GM12878 (cell line): ENCODE measurements at regions not wholly inside any gene's neighbourhood (a gene's known extent, or its start where the extent isn't known, plus 50 kb on each side); places are given as distances from the start of the nearest gene placed in this dataset.

Experiments
- CEBPB ChIP-seq, 2 experiments: fragments of 150-350 bp in 1 of 2; IDR thresholded peaks; 2 replicates each; pipeline ENCODE4 v1.6.1; 2012 to 2014; ENCODE audit warnings: low read depth in 2 of 2, low read length in 2 of 2, borderline replicate concordance in 1 of 2, inconsistent platforms in 1 of 2
- EP300 ChIP-seq, 2 experiments: fragments of 150-350 bp in 1 of 2; IDR thresholded peaks; 2 replicates each; pipeline ENCODE4 v1.6.1; 2011 to 2012; ENCODE audit warnings: low read depth in 2 of 2, low read length in 2 of 2, borderline replicate concordance in 1 of 2, improper control_type of control experiment in 1 of 2, inconsistent platforms in 1 of 2; ENCODE audit not compliant: control insufficient read depth in 1 of 2
- KDM1A ChIP-seq: fragments of 200-600 bp; sonication (generic); IDR thresholded peaks from 2 replicates; pipeline ENCODE4 v1.6.1; 2016; ENCODE audit warnings: borderline replicate concordance
- LARP7 ChIP-seq: fragments of 450-650 bp; IDR thresholded peaks from 2 replicates; pipeline ENCODE4 v1.6.1; 2017; ENCODE audit warnings: mild to moderate bottlenecking
- MXI1 ChIP-seq: fragments of 150-350 bp; IDR thresholded peaks from 2 replicates; pipeline ENCODE4 v1.6.1; 2011; ENCODE audit warnings: low read depth, mild to moderate bottlenecking, inconsistent platforms, low read length, improper control_type of control experiment
- POLR2A ChIP-seq: IDR thresholded peaks from 2 replicates; pipeline ENCODE4 v1.6.1; 2011; ENCODE audit warnings: low read depth, mild to moderate bottlenecking, low read length
- POLR2AphosphoS5 ChIP-seq: IDR thresholded peaks from 2 replicates; pipeline ENCODE4 v1.6.1; 2011; ENCODE audit warnings: mild to moderate bottlenecking, low read length, inconsistent platforms
- RCOR1 ChIP-seq: conservative IDR thresholded peaks from 2 replicates; pipeline ENCODE4 v1.6.1; 2012; ENCODE audit warnings: low read depth, low read length, improper control_type of control experiment
- TF ChIP-seq, protein P1 (sequence below), 3 experiments: IDR thresholded peaks in 2 of 3; conservative IDR thresholded peaks in 1 of 3; 2 replicates each; pipeline ENCODE4 v1.5.1; 2011; ENCODE audit warnings: low read depth in 3 of 3, low read length in 3 of 3, mild to moderate bottlenecking in 3 of 3, control low read depth in 2 of 3, moderate library complexity in 2 of 3, inconsistent platforms in 1 of 3, mixed read lengths in 1 of 3; ENCODE audit not compliant: control insufficient read depth in 2 of 3, insufficient read depth in 1 of 3; ENCODE audit errors: extremely low read depth in 1 of 3

DNA sequence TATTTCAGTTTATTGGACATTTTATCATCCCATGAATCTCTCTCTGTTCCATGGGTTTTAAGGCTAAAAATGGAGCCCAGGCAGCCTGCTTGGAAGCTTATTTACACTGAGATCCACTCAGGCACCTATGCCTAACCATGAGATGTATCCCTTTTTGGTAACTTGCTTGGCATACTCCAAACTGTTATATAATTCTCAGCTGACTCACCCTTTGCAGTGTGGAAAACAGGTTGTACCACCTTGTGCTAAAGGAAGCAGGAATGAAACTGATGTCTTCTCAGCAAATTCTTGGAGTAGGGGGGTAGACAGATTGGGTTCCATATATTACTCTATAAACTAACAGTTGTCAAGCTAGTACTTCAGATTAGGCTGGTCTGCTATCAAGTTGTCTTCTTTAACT is 483.6 kb downstream of the KLF5 start:
- TF ChIP-seq MXI1 (no peak), POLR2AphosphoS5 (no peak), RCOR1 (no peak), KDM1A (no peak), EP300 (IDR thresholded peaks at IDR 0.05; ENCODE audit: borderline replicate concordance in 1 of 2, control insufficient read depth in 1 of 2, low read depth in 2 of 2, low read length in 2 of 2) (no peak), POLR2A (no peak), CEBPB (IDR thresholded peaks at IDR 0.05; ENCODE audit: borderline replicate concordance in 1 of 2, low read depth in 2 of 2, low read length in 2 of 2) (no peak), LARP7 (no peak)
- TF ChIP-seq, protein P1, sequence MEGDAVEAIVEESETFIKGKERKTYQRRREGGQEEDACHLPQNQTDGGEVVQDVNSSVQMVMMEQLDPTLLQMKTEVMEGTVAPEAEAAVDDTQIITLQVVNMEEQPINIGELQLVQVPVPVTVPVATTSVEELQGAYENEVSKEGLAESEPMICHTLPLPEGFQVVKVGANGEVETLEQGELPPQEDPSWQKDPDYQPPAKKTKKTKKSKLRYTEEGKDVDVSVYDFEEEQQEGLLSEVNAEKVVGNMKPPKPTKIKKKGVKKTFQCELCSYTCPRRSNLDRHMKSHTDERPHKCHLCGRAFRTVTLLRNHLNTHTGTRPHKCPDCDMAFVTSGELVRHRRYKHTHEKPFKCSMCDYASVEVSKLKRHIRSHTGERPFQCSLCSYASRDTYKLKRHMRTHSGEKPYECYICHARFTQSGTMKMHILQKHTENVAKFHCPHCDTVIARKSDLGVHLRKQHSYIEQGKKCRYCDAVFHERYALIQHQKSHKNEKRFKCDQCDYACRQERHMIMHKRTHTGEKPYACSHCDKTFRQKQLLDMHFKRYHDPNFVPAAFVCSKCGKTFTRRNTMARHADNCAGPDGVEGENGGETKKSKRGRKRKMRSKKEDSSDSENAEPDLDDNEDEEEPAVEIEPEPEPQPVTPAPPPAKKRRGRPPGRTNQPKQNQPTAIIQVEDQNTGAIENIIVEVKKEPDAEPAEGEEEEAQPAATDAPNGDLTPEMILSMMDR (IDR thresholded peaks at IDR 0.05 in 2 of 3, conservative IDR thresholded peaks at IDR 0.05 in 1 of 3; ENCODE audit: control insufficient read depth in 2 of 3, extremely low read depth in 1 of 3, insufficient read depth in 1 of 3, low read depth in 3 of 3, low read length in 3 of 3) = no peak
